Inflammatory macrophage treated with lipopolysaccharide for 4 hours (primary cell): ENCODE measurements at regions not wholly inside any gene's neighbourhood (a gene's known extent, or its start where the extent isn't known, plus 50 kb on each side); places are given as distances from the start of the nearest gene placed in this dataset.

Source experiments
- DNase-seq: peaks from one replicate; pipeline ENCODE4 v3.0.0-alpha.2; 2020

DNA sequence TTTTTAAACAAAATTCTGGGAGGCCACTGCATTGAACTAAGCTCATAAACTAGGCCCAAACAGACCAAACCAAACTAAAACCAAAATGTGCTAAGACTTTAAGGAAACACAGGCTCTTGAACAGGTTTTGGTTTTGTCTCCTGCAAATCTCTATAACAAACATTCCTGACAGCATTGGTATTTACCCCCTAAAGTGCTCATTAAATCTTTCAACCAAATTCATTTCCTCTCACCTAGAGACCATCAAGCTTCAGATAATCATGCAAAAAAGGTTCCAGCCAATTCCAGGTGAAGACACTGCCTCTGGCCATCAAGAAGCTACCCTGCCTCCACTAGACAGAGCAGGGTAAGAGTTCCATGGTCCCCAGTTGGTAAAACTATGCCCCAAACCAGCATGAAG, 951.2 kb upstream of the MIR17HG start:
- no peak for DNase-seq

DNA sequence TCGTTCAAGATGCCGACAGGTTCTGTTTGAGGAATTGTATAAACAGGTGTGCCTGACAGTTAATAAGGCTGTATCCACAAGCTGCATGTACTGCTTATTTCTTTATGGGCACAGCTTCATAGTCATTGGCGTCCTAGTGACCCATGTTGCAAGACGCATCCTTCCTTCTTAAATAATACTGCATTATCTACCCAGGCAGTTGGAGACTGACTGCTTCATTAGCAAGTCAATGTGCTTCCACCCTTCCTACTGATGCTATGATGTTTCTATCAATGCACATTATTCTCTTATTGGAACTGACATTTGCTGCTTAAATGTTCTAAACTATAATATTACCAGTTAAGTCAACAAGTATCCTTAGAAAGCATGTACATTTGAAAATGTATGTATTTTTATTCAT, 950.0 kb upstream of the MIR17HG start:
- no peak for DNase-seq

DNA sequence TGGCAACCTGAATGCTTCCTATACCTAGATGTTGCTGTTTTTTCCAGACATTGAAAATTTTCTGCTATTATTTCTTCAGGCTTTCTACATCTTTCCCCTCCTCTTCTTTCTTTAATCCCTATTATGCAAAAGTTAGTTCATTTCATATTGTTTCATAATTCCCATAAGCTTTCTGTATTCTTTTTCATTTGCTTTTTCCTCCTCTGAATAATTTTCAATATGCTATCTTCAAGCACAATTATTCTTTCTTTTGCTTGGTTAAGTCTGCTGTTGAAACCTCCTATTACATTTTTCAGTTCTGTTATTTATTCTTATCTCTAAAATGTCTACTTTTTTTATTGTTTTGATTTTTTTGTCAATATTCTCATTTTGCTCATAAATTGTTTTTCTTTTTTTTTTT, 947.1 kb upstream of the MIR17HG start:
- no peak for DNase-seq

DNA sequence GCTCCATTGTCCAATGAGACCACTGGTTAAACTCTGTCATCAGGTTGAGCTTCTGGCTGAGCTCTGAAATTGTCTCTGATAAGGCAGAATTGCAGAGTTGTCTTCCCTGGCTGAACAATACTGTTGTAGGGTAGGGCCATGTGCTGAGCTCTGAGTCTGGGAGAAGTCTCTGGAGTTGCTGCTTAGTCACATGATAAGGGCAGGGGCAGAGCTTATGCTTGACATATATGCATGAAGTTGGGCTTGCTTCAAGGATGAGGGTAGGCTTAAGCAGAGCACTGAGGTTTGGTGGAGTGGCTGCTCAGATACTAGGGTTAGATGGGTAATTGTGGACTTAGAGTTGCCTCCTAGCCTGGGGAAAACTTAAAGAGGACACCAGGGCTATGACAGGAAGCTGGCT, 946.3 kb upstream of the MIR17HG start:
- no peak for DNase-seq

DNA sequence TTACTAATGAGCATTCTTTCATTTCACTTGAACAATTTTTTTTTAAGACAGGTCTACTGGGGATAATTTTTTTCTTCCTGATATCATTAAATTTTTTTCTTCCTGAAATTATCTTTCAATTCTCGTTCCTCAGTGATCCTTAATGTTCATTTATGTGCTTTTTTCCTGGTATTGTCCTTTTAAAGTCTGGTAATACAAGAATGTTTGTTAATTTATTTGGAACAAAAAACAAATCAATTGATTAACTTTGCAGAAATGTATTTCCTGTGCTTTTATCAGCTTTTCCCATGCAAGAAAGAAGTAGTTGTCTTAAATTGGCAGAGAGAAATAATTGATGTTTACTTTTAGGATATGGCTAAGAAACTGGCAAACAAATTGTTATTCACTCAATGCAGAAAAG, 945.4 kb upstream of the MIR17HG start:
- no peak for DNase-seq

DNA sequence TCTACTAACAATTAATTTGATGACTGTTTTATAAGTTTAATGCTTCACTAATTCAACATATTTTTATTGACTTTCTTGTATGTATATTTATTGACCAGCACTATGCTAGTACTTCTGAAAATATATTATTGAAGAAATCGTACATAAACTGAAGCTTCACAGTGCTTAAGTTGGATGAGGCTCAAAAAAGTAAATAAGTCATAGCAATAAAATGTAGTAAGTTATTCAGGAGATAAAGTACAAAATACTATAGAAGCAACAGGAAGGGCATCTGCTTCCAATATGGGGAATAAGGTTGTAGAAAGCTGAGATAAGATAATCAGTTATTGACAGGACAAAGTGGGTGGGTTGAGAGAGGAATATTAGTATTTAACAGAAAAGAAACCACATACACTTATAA, 944.9 kb upstream of the MIR17HG start:
- DNase-seq, result no peak

DNA sequence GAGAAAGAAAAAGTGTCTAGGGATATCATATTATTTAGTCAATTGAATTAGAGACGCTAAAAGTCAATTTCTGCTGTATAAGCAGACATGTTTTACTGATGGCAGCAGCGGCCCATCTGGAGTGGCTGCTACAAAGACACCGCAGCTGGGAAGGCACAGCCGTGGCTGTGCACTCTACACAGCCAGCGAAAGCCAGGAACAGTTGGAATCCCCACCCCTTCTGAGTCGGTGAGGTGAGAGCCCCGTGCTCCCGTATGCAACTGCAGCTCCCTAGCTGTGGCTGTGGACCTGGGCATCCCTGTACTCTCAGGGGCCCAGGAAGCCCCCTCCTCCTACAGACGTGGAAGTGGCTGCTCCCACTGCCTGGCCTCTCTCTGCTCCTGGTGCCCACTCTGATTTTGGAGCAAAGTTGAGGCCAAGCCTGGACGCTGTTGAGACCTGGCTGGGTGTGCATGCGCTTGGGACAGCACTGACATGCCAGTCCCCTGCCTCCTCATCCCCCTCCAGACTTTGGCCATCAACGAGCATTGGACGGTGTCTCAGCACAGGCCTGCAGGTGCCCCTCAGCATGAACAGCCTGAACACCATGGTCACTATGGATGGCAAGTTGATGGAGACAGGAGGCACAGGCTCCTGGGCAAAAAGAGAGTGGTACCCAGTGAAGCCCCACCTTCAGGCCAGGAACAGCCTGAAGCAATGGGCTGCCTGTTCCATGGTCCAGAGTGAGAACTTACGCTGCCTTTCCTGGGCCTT, 944.0 kb upstream of the MIR17HG start:
- no peak for DNase-seq

DNA sequence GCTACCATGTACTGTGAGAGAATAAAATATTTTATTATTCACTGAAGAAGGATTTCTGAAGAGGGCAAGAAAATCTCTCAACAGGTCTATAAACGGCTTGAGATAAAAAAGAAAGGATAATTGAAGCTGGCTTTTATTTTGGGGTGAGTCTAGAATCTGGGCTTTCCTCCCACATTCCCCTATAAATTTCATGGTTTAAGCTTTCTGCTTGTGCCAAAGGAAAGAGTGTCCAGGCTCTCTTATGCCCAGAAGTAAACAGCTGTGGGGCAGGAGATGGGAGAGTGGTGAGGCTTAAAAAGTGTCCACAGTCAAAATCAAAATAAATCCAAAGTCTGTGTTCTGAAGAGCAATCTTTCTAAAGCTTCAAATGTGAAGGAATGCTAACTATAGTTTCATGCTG, 942.2 kb upstream of the MIR17HG start:
- DNase-seq, result no peak

DNA sequence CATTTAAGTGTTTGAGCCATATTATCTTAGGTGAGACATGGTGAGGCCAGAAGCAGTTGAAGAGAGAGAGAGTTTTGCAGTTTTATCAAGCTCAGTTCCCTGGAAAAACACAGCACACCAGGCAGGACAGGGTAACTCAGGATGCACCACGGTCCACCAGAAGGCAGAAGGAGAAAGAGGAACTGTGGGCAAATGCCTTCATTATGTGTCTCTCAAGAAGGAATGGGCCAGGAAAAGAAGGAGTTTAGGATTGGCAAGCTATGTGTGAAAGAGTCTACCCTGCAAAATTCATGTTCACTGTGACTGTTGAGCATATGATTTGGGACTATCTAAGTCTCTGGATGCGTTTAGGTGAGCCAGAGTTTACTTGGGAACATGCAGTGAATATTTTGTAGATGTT, 934.5 kb upstream of the MIR17HG start:
- no peak for DNase-seq

DNA sequence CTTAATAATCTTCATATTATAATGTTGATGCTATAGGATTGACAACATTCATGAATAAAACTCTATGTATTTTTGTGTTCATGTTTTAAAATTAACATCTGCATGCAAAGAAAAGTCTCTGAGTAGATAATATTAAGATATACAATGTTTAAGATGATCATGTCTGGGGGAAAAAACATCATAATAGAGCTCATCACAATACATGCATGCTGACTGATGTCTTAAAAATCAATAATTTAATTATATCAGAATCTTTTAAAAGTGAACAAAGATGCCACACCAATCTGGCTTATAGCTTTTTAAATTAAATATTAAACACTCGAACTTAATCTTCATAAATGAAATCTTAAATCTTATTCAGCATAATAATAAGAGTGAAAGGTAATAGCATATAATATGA, 933.9 kb upstream of the MIR17HG start:
- no peak for DNase-seq

DNA sequence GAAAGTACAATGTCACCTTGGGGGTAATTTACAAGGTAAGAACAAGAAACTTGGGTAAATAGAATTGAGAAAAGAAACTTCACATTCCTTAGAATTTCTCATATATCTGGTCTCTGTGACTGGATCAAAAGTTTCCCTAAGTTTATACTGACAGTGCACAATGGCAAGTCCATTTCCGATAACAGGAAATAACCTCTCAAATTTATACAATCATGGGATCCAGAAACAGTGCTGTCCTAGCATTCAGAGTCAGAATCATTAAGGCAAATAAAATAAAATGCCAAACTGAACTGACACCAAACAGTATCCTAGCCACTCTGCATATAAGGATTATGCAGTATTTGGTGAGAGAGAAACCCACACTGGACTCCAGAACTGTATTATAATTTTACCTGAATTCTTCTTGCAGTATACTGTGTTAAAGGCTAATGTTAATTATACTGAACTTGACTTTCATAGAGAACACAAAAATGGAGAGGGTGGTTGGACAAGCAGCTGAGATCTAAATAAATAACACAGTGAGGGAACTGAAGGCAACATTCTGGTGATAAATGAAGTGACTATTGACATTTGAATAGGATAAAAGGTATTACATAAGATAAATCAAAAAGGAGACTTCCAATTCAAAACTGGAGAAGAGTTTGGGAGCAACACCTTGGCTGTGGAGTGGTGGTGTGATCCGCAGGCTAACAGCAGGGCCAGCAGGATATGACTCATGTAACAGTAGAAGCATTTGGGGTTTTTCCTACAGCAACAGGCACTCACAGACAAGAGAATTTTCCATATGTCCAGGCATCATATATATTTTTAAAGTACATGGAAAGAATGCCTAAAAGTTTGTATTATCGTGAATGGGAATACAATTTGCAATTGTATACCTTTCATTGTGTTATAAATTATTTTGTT, 932.5 kb upstream of the MIR17HG start:
- no peak for DNase-seq

DNA sequence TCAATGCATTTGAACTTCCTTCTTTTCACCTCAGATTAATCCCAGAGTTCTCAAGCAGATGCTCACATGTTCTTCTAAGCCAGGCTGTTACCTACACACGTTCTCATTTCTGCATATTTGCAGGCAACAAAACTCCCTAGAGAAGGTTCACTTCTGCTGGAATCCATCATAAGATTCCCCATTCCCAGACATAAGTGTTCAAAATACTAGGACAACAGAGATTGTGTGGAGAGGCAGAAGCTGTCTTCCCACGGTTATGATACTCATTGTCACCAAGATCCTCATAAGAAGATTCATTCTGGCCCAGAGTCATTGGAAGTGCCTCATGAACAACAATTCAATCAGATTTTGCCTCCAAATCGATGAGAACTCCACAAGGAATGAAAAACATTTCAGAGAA, 931.6 kb upstream of the MIR17HG start:
- no peak for DNase-seq

DNA sequence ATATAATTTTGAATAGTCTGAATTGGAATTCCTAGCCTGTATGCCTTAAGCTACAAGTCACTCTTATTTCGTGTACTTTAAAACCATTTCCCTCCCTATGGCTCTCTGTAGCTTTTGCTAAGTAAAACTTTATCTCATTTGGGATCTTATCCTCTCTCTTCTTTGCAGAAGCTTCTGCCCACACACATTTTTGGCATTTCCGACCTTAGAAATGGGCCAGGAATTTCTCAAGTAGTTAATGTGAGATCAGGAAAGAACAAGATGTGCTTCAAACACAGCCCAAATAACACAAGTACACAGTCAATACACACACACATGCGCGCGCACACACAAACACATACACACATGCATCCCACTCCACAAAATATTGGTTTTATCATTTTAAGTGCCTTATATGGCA, 931.0 kb upstream of the MIR17HG start:
- no peak for DNase-seq

DNA sequence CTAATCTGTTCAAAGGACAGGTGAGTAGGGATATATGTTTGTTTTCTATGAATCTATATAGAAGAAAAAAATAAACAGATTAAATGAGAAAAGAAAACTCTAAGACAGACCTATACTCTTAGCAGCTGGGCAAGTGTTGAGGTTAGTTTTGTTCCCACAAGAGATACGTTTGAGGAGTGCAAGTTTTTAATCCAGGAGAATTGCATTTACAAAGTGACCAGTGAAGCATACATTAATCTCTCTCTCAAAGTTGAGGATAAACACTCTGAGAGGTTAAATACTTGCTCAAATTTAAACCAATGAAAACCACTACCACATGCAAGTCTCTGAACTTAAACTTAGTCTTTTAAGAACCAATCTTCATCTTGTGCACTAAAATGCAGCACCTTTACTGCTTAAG, 930.5 kb upstream of the MIR17HG start:
- no peak for DNase-seq

DNA sequence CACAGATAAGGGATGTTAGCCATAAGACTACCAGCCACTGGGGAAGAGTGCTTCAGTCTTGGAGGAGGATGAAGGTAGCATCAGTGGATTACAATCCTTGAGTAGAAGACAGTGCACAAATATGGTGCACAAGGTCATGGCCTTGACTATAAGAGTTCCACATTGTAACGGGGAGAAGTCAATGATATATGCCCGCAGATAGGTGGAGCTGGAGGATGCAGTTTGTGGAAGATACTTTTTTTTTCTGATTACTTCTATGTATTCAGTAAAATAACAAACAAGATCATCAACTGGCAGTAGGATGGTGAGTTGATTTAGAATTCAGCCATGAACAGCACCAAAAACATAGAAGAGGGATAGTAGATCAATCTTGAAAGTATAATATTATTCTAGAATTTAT, 926.8 kb upstream of the MIR17HG start:
- no peak for DNase-seq

DNA sequence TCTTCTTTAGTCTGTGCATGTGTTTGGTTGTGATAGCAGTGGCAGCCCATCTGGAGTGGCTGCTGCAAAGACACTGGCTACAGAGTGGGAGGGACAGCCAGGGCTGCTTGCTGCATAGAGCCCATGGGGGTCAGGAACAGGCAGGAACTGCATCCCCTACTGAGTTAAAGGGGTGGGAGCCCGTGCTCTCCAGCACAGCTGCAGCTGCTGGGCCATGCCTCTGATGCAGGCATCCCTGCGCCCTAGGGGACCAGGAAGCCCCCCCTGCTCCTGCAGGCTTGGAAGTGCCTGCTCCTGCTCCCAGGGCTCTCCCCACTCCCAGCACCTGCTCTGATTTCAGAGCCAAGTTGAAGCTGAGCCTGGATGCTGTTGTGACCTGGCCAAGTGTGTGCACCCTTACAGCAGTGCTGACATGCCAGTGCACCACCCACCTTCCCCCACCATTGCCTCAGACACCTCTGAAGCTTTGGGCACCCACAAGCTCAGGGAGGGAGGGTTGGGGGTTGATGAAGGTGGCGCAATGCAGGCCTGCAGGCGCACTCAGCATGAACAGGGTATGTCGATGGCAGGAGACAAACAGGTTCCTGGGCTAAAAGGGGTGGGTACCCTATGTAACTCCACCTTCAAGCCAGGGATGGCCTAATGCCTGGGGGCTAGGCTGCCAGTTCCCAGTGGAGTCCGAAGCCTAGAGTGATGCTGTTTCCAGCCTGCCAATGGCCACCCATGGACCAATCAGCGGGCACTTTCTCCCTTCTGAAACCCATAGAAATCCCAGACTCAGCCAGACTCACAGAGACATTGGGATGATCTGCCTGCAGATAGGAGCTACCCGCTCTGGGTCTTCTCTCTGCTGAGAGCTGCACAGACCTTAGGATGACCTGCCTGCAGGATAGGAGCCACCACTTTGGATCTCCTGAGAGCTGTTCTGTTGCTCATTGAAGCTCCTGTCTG, 919.9 kb upstream of the MIR17HG start:
- no peak for DNase-seq

DNA sequence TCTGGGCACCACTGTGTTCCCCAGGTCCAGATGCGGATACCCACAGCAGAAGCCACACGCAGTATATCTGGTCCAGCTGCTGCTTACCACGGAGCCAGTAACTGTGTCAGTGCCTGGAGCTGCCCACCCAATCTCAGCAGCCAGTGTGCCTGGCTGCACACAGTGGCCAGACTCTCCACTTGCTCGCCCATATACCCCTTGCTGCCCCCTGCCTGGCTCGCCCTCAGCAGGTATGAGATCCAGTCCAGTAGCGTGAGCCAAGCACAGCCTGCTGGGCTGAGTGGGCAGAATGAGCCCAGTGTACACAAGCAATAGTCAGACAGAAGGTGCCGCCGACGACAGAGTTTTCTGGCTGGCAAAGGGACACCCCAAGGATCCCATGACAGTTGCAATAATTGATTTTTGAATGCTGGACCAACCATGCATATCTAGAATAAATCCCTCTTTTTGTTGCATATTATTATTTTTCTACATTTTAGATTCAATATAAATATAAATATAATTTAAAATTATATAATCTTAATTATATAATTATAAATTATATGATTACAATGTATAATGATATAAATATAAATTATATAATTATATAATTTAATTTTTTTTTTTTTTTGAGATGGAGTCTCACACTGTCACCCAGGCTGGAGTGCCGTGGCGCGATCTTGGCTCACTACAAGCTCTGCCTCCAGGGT, 918.8 kb upstream of the MIR17HG start:
- no peak for DNase-seq

DNA sequence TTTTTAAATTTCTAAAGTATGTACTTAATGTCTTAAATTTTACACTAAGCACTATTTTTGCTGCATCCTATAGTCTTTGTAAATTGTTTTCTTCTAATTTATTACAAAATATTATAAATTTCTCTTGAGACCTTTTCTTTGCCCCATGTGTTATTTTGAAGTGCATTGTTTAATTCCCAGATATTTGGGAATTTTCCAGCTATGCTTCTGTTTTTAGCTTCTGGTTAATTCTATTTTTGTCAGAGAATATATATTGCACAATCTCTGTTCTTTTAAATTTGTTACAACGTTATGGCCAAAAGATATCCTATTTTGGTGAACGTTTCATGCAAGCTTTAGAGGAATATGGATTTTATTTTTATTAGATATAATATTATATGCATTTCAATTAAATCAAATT, 917.4 kb upstream of the MIR17HG start:
- no peak for DNase-seq

DNA sequence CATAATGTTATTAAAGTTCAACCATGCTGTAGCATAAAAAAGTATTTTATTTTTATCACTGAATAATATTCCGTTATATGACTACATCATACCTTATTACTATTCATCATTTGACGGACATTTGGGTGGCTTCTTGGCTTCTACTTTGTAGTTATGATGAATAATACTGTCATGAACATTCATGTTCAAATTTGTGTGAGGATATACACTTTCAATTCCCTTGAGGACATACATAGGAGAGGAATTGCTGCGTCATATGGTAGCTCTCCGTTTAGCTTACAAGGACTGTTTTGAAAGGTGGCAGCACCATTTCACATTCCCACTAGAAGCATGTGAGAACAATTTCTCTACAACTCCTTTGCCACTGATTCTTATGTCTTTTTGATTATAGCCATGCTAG, 910.8 kb upstream of the MIR17HG start:
- no peak for DNase-seq

DNA sequence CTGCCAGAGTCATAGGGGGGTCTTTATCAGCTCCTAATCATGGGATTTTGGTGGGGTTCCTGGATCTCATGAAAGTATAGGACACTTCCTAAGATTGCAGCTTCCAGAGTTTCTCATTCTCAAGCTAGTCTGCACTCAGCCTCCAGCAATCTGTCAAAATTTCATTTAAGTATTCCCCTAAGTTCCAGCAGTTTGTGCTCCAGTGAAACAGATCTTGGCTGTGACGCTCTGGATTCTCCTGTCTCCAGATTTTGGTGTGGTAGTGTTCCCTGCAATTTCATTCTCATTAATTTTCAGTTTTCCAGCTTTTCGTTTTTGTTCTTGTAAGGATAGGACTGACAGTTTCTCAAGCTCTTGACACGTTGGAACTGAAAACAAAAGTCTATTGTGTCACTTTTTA, 908.9 kb upstream of the MIR17HG start:
- no peak for DNase-seq

DNA sequence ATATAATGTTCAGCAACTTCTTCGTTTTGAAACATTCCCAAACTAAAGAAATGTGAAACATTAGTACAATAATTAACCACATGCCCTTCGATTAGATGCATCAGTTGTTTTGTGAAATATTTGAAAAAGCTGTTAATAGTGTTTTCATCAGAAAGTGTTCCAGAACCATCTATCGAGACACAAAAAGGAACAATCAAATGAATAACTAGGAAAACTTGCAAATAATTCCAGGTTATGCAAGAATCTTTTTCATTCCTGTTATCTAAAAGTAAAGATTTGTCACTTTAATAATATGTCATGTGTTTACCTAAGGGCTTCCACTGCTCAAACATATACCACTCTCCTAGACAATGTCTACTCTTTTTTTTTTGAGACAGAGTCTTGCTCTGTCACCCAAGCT, 904.2 kb upstream of the MIR17HG start:
- DNase-seq, result no peak

DNA sequence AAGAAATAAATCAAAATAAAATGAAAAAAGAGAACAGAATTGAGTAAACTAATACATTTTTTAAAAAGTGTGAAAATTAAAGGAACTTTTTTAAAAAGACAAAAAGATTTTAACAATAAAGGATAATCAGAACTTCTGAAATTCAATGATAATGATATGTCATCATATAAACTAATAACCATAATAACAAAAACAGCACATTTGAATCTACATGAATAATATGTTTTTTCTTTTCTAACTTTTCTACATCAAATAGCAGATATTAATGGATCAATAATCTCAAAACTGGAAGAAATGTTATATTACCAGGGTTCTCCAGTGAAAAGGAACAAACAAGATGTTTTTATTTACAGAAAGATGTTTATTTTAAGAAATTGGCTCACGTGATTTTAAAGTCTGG, 903.3 kb upstream of the MIR17HG start:
- DNase-seq, result no peak

DNA sequence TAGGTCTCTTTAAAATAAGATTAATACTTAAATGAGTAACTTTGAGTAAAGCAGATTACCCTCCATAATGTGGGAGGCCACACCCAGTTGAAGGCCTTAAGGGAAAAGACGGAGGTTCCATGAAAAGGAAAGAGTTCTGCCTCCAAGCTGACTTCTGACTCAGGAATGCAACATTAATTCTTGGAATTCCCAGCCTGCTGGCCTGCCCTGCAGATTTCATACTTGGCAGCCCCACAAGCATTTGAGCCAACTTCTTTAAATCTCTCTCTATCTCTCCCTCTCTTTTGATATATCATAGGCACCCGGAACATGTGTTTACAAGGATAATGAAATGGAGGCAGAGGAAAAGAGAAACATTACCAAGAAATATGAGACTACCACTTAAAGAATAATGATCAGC, 902.3 kb upstream of the MIR17HG start:
- no peak for DNase-seq
